A673 (cell line): ENCODE measurements at regions not wholly inside any gene's neighbourhood (a gene's known extent, or its start where the extent isn't known, plus 50 kb on each side); places are given as distances from the start of the nearest gene placed in this dataset.

Experiments used
- EZH2 ChIP-seq: fragments of 200-600 bp; sonication (generic); IDR thresholded peaks from 2 replicates; pipeline ENCODE4 v1.6.1; 2017; ENCODE audit warnings: borderline replicate concordance, low read depth, mild to moderate bottlenecking, mixed read lengths, antibody characterized with exemption, low read length; ENCODE audit not compliant: poor library complexity, severe bottlenecking
- TF ChIP-seq, protein P1 (sequence below): fragments of 300-800, 200-600 bp; sonication (generic); conservative IDR thresholded peaks from 2 replicates; pipeline ENCODE4 v1.5.1; 2017; ENCODE audit warnings: low read depth, mild to moderate bottlenecking, antibody characterized with exemption, low read length, moderate library complexity, mixed read lengths

GRCh38 chr1:222454186-222454585 lies 93.7 kb downstream of the HHIPL2 start:
- TF ChIP-seq, protein P1, sequence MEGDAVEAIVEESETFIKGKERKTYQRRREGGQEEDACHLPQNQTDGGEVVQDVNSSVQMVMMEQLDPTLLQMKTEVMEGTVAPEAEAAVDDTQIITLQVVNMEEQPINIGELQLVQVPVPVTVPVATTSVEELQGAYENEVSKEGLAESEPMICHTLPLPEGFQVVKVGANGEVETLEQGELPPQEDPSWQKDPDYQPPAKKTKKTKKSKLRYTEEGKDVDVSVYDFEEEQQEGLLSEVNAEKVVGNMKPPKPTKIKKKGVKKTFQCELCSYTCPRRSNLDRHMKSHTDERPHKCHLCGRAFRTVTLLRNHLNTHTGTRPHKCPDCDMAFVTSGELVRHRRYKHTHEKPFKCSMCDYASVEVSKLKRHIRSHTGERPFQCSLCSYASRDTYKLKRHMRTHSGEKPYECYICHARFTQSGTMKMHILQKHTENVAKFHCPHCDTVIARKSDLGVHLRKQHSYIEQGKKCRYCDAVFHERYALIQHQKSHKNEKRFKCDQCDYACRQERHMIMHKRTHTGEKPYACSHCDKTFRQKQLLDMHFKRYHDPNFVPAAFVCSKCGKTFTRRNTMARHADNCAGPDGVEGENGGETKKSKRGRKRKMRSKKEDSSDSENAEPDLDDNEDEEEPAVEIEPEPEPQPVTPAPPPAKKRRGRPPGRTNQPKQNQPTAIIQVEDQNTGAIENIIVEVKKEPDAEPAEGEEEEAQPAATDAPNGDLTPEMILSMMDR: no peak
- TF ChIP-seq EZH2: no peak
